Vagina (tissue), 2 donors: ENCODE measurements at regions not wholly inside any gene's neighbourhood (a gene's known extent, or its start where the extent isn't known, plus 50 kb on each side); places are given as distances from the start of the nearest gene placed in this dataset.

Experiments used
- POLR2A ChIP-seq, 2 donors: fragments of 450-650 bp; IDR thresholded peaks; one replicate each; pipeline ENCODE4 v1.6.1; 2017; ENCODE audit warnings: antibody characterized with exemption in 2 of 2, mild to moderate bottlenecking in 2 of 2, moderate library complexity in 2 of 2
- POLR2AphosphoS5 ChIP-seq, 2 donors: sonication (generic); formaldehyde crosslinking; IDR thresholded peaks; one replicate each; pipeline ENCODE4 v1.9.0; 2017; ENCODE audit warnings: antibody characterized with exemption in 2 of 2, mild to moderate bottlenecking in 2 of 2, low read depth in 1 of 2; ENCODE audit not compliant: insufficient read depth in 1 of 2

DNA sequence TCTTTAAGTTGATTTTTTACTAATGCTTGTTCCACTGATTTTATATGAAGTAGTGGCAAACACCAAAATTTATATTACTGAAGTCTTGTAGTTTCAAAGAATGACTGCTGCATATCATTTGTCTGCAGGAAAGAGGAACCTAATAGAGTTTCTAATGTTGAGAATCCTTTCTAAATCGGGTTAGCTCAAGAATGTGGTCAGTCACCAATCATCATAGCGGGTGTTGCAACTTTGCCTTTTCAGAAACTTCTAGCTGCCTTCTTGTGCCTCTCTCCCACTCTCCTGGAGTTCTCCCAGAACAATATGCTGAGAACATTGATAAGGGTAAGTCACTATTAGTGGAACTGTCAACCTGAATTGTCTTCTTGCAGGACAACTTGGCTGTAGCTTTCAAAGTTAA lies 524.8 kb upstream of the SORCS1 start:
- TF ChIP-seq POLR2AphosphoS5 (IDR thresholded peaks at IDR 0.05; ENCODE audit: insufficient read depth in 1 of 2, low read depth in 1 of 2) (no peak), POLR2A (IDR thresholded peaks at IDR 0.05) (no peak)
